B cell (primary cell): ENCODE measurements at regions not wholly inside any gene's neighbourhood (a gene's known extent, or its start where the extent isn't known, plus 50 kb on each side); places are given as distances from the start of the nearest gene placed in this dataset.

Source experiments
- EZH2 ChIP-seq: IDR thresholded peaks from 2 replicates; pipeline ENCODE4 v1.6.1; 2012; ENCODE audit warnings: borderline replicate concordance, low read depth, mild to moderate bottlenecking, moderate library complexity, low read length; ENCODE audit not compliant: insufficient read depth, poor library complexity, severe bottlenecking
- TF ChIP-seq, protein P1 (sequence below): fragments of 200-600 bp; IDR thresholded peaks from one replicate; pipeline ENCODE4 v1.8.0; 2022; ENCODE audit warnings: antibody characterized with exemption, mild to moderate bottlenecking

GRCh38 chr12:89946518-89947135 lies 238.0 kb upstream of the ATP2B1 start:
- TF ChIP-seq, protein P1, sequence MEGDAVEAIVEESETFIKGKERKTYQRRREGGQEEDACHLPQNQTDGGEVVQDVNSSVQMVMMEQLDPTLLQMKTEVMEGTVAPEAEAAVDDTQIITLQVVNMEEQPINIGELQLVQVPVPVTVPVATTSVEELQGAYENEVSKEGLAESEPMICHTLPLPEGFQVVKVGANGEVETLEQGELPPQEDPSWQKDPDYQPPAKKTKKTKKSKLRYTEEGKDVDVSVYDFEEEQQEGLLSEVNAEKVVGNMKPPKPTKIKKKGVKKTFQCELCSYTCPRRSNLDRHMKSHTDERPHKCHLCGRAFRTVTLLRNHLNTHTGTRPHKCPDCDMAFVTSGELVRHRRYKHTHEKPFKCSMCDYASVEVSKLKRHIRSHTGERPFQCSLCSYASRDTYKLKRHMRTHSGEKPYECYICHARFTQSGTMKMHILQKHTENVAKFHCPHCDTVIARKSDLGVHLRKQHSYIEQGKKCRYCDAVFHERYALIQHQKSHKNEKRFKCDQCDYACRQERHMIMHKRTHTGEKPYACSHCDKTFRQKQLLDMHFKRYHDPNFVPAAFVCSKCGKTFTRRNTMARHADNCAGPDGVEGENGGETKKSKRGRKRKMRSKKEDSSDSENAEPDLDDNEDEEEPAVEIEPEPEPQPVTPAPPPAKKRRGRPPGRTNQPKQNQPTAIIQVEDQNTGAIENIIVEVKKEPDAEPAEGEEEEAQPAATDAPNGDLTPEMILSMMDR, result no peak
- no peak for TF ChIP-seq EZH2
